H9 (cell line): ENCODE measurements at regions not wholly inside any gene's neighbourhood (a gene's known extent, or its start where the extent isn't known, plus 50 kb on each side); places are given as distances from the start of the nearest gene placed in this dataset.

Experiments used
- DNase-seq: peaks from one replicate; pipeline ENCODE4 v3.0.0-alpha.2; 2017
- H2AFZ ChIP-seq: one replicate; pipeline ENCODE4 v1.6.1; 2013; ENCODE audit warnings: mild to moderate bottlenecking, low read length, control low read depth, moderate library complexity
- H2AK5ac ChIP-seq: 2 replicates; pipeline ENCODE4 v1.6.1; 2013; ENCODE audit warnings: low read length, control low read depth, mixed read lengths; ENCODE audit not compliant: insufficient read length
- H2BK120ac ChIP-seq: one replicate; pipeline ENCODE4 v1.6.1; 2013; ENCODE audit warnings: low read depth, mild to moderate bottlenecking, low read length, control low read depth, inconsistent platforms; ENCODE audit not compliant: poor library complexity, severe bottlenecking
- H2BK12ac ChIP-seq: 2 replicates; pipeline ENCODE4 v1.6.1; 2013; ENCODE audit warnings: low read length, control low read depth, mixed read lengths, low read depth; ENCODE audit not compliant: insufficient read length
- H2BK15ac ChIP-seq: 2 replicates; pipeline ENCODE4 v1.6.1; 2013; ENCODE audit warnings: low read depth, low read length, control low read depth
- H2BK20ac ChIP-seq: one replicate; pipeline ENCODE4 v1.6.1; 2013; ENCODE audit warnings: low read depth, mild to moderate bottlenecking, low read length, control low read depth, inconsistent platforms; ENCODE audit not compliant: poor library complexity, severe bottlenecking
- H2BK5ac ChIP-seq: 2 replicates; pipeline ENCODE4 v1.6.1; 2013; ENCODE audit warnings: low read length, control low read depth, mixed read lengths; ENCODE audit not compliant: insufficient read length
- H3K14ac ChIP-seq: 2 replicates; pipeline ENCODE4 v1.6.1; 2013; ENCODE audit warnings: low read length, control low read depth; ENCODE audit not compliant: insufficient read depth
- H3K18ac ChIP-seq: 2 replicates; pipeline ENCODE4 v1.6.1; 2013; ENCODE audit warnings: low read depth, mild to moderate bottlenecking, mixed read lengths, low read length, control low read depth; ENCODE audit not compliant: insufficient read length
- H3K23ac ChIP-seq: 2 replicates; pipeline ENCODE4 v1.6.1; 2013; ENCODE audit warnings: low read length, control low read depth, mixed read lengths, low read depth; ENCODE audit not compliant: insufficient read length
- H3K23me2 ChIP-seq: 2 replicates; pipeline ENCODE4 v1.6.1; 2013; ENCODE audit warnings: low read depth, mild to moderate bottlenecking, mixed read lengths, low read length, control low read depth; ENCODE audit not compliant: insufficient read length, poor library complexity, severe bottlenecking
- H3K27ac ChIP-seq: 2 replicates; pipeline ENCODE4 v1.5.1; 2013; ENCODE audit warnings: low read length, control low read depth, mixed read lengths, low read depth; ENCODE audit not compliant: insufficient read length
- H3K27me3 ChIP-seq: 2 replicates; pipeline ENCODE4 v1.6.1; 2013; ENCODE audit warnings: low read length, control low read depth, inconsistent platforms; ENCODE audit not compliant: insufficient read depth
- H3K4ac ChIP-seq: 2 replicates; pipeline ENCODE4 v1.6.1; 2013; ENCODE audit warnings: low read depth, mild to moderate bottlenecking, control low read depth, inconsistent platforms, low read length, moderate library complexity
- H3K4me1 ChIP-seq: 2 replicates; pipeline ENCODE4 v1.6.1; 2013; ENCODE audit warnings: low read length, control low read depth, inconsistent platforms; ENCODE audit not compliant: insufficient read depth
- H3K4me2 ChIP-seq: 2 replicates; pipeline ENCODE4 v1.6.1; 2013; ENCODE audit warnings: low read length, control low read depth, mixed read lengths; ENCODE audit not compliant: insufficient read length, insufficient read depth
- H3K56ac ChIP-seq: 2 replicates; pipeline ENCODE4 v1.6.1; 2013; ENCODE audit warnings: low read depth, mild to moderate bottlenecking, mixed read lengths, low read length, control low read depth; ENCODE audit not compliant: insufficient read length
- H3K79me1 ChIP-seq: 2 replicates; pipeline ENCODE4 v1.6.1; 2013; ENCODE audit warnings: low read depth, mild to moderate bottlenecking, moderate library complexity, low read length, control low read depth, inconsistent platforms; ENCODE audit not compliant: insufficient read depth, poor library complexity, severe bottlenecking
- H3K79me2 ChIP-seq: 2 replicates; pipeline ENCODE4 v1.6.1; 2013; ENCODE audit warnings: low read length, control low read depth, inconsistent platforms; ENCODE audit not compliant: insufficient read depth
- H3K9ac ChIP-seq: 2 replicates; pipeline ENCODE4 v1.6.1; 2013; ENCODE audit warnings: low read length, control low read depth, mixed read lengths; ENCODE audit not compliant: insufficient read length; ENCODE audit errors: extremely low read depth
- H3K9me3 ChIP-seq: one replicate; pipeline ENCODE4 v1.6.1; 2013; ENCODE audit warnings: low read depth, low read length, inconsistent platforms; ENCODE audit not compliant: control insufficient read depth
- H3T11ph ChIP-seq: one replicate; pipeline ENCODE4 v1.6.1; 2013; ENCODE audit warnings: mild to moderate bottlenecking, low read length, control low read depth, inconsistent platforms
- H4K20me1 ChIP-seq: one replicate; pipeline ENCODE4 v1.6.1; 2013; ENCODE audit not compliant: control insufficient read depth, insufficient read length, insufficient read depth
- H4K5ac ChIP-seq: 2 replicates; pipeline ENCODE4 v1.6.1; 2013; ENCODE audit warnings: low read depth, mild to moderate bottlenecking, mixed read lengths, low read length, control low read depth; ENCODE audit not compliant: insufficient read length
- H4K8ac ChIP-seq: replicated peaks from 2 replicates; pipeline ENCODE4 v1.6.1; 2013; ENCODE audit warnings: low read length, control low read depth, mixed read lengths, low read depth; ENCODE audit not compliant: insufficient read length
- H4K91ac ChIP-seq: 2 replicates; pipeline ENCODE4 v1.6.1; 2013; ENCODE audit warnings: low read depth, mild to moderate bottlenecking, moderate library complexity, mixed read lengths, low read length, control low read depth; ENCODE audit not compliant: insufficient read length
- H3K27ac Mint-ChIP-seq, 3 experiments: 2 replicates in 2 of 3; 3 replicates in 1 of 3; pipeline ENCODE4 v1.8.0; 2020 to 2021; ENCODE audit warnings: mixed read lengths in 3 of 3, mild to moderate bottlenecking in 1 of 3, moderate library complexity in 1 of 3
- H3K27me3 Mint-ChIP-seq: 2 replicates; pipeline ENCODE4 v1.8.0; 2021; ENCODE audit warnings: low read depth, mild to moderate bottlenecking, moderate library complexity, mixed read lengths
- H3K36me3 Mint-ChIP-seq, 3 experiments: 2 replicates in 2 of 3; 3 replicates in 1 of 3; pipeline ENCODE4 v1.8.0; 2020 to 2021; ENCODE audit warnings: low read depth in 3 of 3, mixed read lengths in 3 of 3; ENCODE audit not compliant: insufficient read depth in 1 of 3
- H3K4me1 Mint-ChIP-seq, 2 experiments: 2 replicates each; pipeline ENCODE4 v1.8.0; 2020; ENCODE audit warnings: mixed read lengths in 2 of 2
- H3K4me3 Mint-ChIP-seq, 2 experiments: 2 replicates in 1 of 2; 3 replicates in 1 of 2; pipeline ENCODE4 v1.8.0; 2020 to 2021; ENCODE audit warnings: mild to moderate bottlenecking in 2 of 2, mixed read lengths in 2 of 2, moderate library complexity in 1 of 2
- H3K9me3 Mint-ChIP-seq, 2 experiments: 2 replicates in 1 of 2; 3 replicates in 1 of 2; pipeline ENCODE4 v1.8.0; 2020; ENCODE audit warnings: mild to moderate bottlenecking in 2 of 2, mixed read lengths in 2 of 2, moderate library complexity in 1 of 2
- CTCF ChIP-seq: fragments of 200-600 bp; sonication (generic); conservative IDR thresholded peaks from 3 replicates; pipeline ENCODE4 v1.8.0; 2021; ENCODE audit warnings: antibody characterized with exemption, mild to moderate bottlenecking
- WGBS: extraction: QIAGEN DNeasy Blood & Tissue Kit; methylation state at CpG from one replicate; pipeline ENCODE4 v1.1.7; 2013; ENCODE audit warnings: missing lambda C conversion rate, low lambda C conversion rate, mixed read lengths; ENCODE audit not compliant: insufficient read length; ENCODE audit errors: extremely low coverage; 5-methylcytosine and 5-hydroxymethylcytosine counted together

- Histone ChIP-seq H2AFZ (no peak overlapping the region), H4K8ac (no peak overlapping the region), H3K9me3 (no peaks in the 10 kb centered on the region), H3K27me3 (no peaks in the 10 kb centered on the region; the same call in 1 of the 2 replicates), H3K14ac (no peak overlapping the region), H2BK5ac (no peak overlapping the region), H2BK20ac (no peak overlapping the region), H2BK12ac (no peak overlapping the region), H3K4me1 (peaks cover 2% of the 10 kb centered on the region; the same call in 1 of the 2 replicates), H2AK5ac (no peak overlapping the region), H2BK15ac (no peak overlapping the region), H3T11ph (no peak overlapping the region), H4K5ac (no peak overlapping the region), H3K4me2 (no peak overlapping the region), H3K18ac (no peak overlapping the region), H3K79me1 (no peaks in the 10 kb centered on the region), H3K9ac (no peak overlapping the region), H3K79me2 (no peaks in the 10 kb centered on the region), H3K23me2 (no peaks in the 10 kb centered on the region), H4K91ac (no peak overlapping the region), H3K56ac (no peak overlapping the region), H2BK120ac (no peak overlapping the region), H3K4ac (no peak overlapping the region), H4K20me1 (no peaks in the 10 kb centered on the region), H3K23ac (no peak overlapping the region), H3K27ac (no peak overlapping the region)
- TF ChIP-seq CTCF = no peak
- Mint-ChIP-seq H3K4me1 (no peaks in the 10 kb centered on the region), H3K27me3 (no peaks in the 10 kb centered on the region), H3K4me3 (no peak overlapping the region), H3K9me3 (no peaks in the 10 kb centered on the region), H3K36me3 (no peaks in the 10 kb centered on the region), H3K27ac (no peak overlapping the region)
- DNase-seq = no peak
- WGBS = no CpG with 5 or more reads among the region's 1 CpG
Measured at GRCh38 chr13:37495046-37495445, 103.5 kb downstream of the POSTN start.
